ENCODE measurements at regions not wholly inside any gene's neighbourhood (a gene's known extent, or its start where the extent isn't known, plus 50 kb on each side); places are given as distances from the start of the nearest gene placed in this dataset.

DNA sequence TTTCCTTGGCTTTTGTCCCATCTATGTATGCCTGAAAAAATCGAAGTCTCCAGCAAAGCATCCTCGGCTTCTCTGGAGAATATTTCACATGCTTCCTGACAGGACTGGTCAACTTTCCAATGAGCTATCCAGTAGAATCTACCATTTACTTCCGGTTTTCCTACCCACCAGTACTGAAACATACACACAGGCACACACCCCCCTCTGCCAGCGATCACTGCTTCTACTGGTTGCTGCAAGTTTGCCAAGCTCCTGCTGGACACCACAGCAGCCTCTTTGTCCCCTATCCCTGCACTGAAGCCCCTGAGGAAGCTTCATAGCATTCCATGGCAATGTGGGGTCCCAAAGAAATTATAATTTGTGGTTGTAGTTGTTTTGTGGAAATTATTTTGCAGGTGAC, 536.8 kb downstream of the MATN1 start:
- ATAC-seq (no peak), DNase-seq (no peak)
- H3K4me1 ChIP-seq: no peaks in the 10 kb centered on the region
- in situ Hi-C loops (cut with MboI; ENCODE audit: low sequenced_read_pairs in 4 of 4): no loop called here
- no peaks in the 10 kb centered on the region for H3K36me3 ChIP-seq
- TF ChIP-seq, protein P1, sequence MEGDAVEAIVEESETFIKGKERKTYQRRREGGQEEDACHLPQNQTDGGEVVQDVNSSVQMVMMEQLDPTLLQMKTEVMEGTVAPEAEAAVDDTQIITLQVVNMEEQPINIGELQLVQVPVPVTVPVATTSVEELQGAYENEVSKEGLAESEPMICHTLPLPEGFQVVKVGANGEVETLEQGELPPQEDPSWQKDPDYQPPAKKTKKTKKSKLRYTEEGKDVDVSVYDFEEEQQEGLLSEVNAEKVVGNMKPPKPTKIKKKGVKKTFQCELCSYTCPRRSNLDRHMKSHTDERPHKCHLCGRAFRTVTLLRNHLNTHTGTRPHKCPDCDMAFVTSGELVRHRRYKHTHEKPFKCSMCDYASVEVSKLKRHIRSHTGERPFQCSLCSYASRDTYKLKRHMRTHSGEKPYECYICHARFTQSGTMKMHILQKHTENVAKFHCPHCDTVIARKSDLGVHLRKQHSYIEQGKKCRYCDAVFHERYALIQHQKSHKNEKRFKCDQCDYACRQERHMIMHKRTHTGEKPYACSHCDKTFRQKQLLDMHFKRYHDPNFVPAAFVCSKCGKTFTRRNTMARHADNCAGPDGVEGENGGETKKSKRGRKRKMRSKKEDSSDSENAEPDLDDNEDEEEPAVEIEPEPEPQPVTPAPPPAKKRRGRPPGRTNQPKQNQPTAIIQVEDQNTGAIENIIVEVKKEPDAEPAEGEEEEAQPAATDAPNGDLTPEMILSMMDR (IDR thresholded peaks at IDR 0.05 in 4 of 5, conservative IDR thresholded peaks at IDR 0.05 in 1 of 5): no peak
- no peak for TF ChIP-seq POLR2A (IDR thresholded peaks at IDR 0.05)
- peaks cover 0 to 3% (median 0%) of the 10 kb centered on the region in 3 donors for H3K27me3 ChIP-seq
- intact Hi-C loops (cut with DNase I; ENCODE audit: low total_unique reads): no loop called here
- H3K9me3 ChIP-seq: no peaks in the 10 kb centered on the region
- no peak overlapping the region for H3K4me3 ChIP-seq
- H3K27ac ChIP-seq: no peak overlapping the region

DNA sequence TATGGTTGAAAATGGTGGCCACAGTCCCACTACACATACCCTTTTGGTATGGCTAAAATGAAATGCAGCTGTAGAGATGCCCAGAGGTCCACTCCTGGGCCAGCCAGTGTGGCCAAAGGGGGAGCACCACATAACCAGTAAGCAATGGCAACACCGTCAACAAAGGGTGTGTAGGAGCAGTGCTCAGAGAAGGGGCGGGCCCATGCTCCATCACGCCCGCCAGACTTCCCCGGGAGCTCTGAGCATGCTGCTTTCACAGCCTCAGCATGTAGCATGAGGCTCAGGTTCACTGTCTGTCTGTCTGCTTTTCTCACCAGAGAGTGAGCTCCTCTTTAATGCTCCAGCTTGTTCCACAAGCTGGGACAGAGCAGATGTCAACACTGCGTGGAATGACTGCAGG, 537.6 kb downstream of the MATN1 start:
- no peaks in the 10 kb centered on the region for H3K9me3 ChIP-seq
- ATAC-seq: no peak
- intact Hi-C loops (cut with DNase I; ENCODE audit: low total_unique reads) (no loop called here), in situ Hi-C loops (cut with MboI; ENCODE audit: low sequenced_read_pairs in 4 of 4) (no loop called here)
- peaks cover 0 to 3% (median 0%) of the 10 kb centered on the region in 3 donors for H3K27me3 ChIP-seq
- no peak overlapping the region for H3K27ac ChIP-seq
- H3K4me1 ChIP-seq: no peaks in the 10 kb centered on the region
- no peaks in the 10 kb centered on the region for H3K36me3 ChIP-seq
- no peak for TF ChIP-seq POLR2A (IDR thresholded peaks at IDR 0.05)
- TF ChIP-seq, protein P1 (IDR thresholded peaks at IDR 0.05 in 4 of 5, conservative IDR thresholded peaks at IDR 0.05 in 1 of 5): no peak
- DNase-seq: no peak
- no peak overlapping the region for H3K4me3 ChIP-seq

DNA sequence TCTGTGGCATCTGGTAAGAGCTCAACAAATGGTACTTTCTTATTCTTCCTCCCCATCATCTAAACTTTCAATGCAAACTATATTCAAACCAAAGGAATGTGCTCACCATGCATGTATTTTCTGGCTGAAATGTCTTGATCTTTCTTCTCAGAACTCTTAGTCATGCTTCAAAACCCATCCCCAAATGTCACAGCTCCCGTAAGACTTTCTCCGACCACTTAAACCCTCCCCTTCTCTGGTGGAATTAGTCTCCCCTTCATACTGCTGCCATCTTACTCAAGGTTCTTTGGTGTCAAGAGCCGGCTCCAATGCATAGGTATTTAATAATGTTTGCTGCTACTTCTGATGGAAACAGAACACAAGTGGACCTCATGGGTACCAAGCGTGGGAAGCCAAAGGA, 538.1 kb downstream of the MATN1 start:
- Histone ChIP-seq H3K4me3 (no peak overlapping the region), H3K9me3 (no peaks in the 10 kb centered on the region), H3K27ac (no peak overlapping the region), H3K27me3 (peaks cover 0 to 3% (median 0%) of the 10 kb centered on the region in 3 donors), H3K4me1 (no peaks in the 10 kb centered on the region), H3K36me3 (no peaks in the 10 kb centered on the region)
- intact Hi-C loops (cut with DNase I; ENCODE audit: low total_unique reads): no loop called here
- in situ Hi-C loops (cut with MboI; ENCODE audit: low sequenced_read_pairs in 4 of 4): no loop called here
- ATAC-seq (no peak), DNase-seq (no peak)
- no peak for TF ChIP-seq POLR2A (IDR thresholded peaks at IDR 0.05)
- TF ChIP-seq, protein P1 (IDR thresholded peaks at IDR 0.05 in 4 of 5, conservative IDR thresholded peaks at IDR 0.05 in 1 of 5): no peak

DNA sequence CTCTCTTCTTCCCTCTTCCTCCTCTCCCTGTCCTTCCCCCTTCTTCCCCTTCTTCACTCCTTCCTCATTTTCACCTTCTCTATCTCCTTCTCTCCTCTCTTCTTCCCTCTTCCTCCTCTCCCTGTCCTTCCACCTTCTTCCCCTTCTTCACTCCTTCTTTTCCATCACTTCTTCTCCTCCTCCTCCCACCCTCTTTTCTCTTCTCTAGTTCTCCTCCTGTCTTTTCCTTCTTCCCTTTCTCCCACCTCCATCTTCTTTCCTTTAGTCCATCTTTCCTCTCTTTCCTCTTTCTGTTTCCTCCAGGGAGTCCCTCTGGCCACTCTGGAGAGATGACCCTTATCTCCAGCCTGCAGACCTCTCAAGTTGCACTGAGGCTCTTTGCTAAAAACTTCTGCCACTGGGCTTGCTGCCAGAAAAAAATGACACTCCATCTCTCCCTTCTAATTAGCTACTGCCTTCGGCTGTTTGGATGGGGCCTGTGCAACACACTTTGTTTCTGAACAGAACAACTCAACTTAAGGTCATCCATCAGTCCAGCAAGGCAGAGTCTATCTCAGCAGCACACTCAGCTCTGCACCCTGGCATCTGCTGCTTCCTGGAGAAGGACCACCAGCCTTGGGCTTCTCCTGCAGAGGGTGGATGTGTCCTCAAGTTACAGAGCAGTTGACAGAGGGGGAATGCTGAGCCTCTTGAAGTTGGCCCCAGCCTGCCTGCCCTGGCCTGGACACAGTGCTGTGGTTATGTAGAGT, 538.8 kb downstream of the MATN1 start:
- no peak overlapping the region for H3K4me3 ChIP-seq
- in situ Hi-C loops (cut with MboI; ENCODE audit: low sequenced_read_pairs in 4 of 4): no loop called here
- no peak for TF ChIP-seq POLR2A (IDR thresholded peaks at IDR 0.05)
- TF ChIP-seq, protein P1 (IDR thresholded peaks at IDR 0.05 in 4 of 5, conservative IDR thresholded peaks at IDR 0.05 in 1 of 5): no peak

More for the DNA sequence above, 538.8 kb downstream of the MATN1 start:
- DNase-seq (no peak), ATAC-seq (no peak)
- peaks cover 0 to 3% (median 0%) of the 10 kb centered on the region in 3 donors for H3K27me3 ChIP-seq
- no peaks in the 10 kb centered on the region for H3K4me1 ChIP-seq
- intact Hi-C loops (cut with DNase I; ENCODE audit: low total_unique reads): no loop called here
- H3K27ac ChIP-seq: no peak overlapping the region
- no peaks in the 10 kb centered on the region for H3K36me3 ChIP-seq
- no peaks in the 10 kb centered on the region for H3K9me3 ChIP-seq

Measured in gastrocnemius medialis (tissue), 4 donors.